ENCODE measurements at regions not wholly inside any gene's neighbourhood (a gene's known extent, or its start where the extent isn't known, plus 50 kb on each side); places are given as distances from the start of the nearest gene placed in this dataset.
"Not testable (repeated sequence)": the region's sequence is repeated elsewhere in the genome, so short reads cannot be mapped to it uniquely, and the experiment has no call there.

DNA sequence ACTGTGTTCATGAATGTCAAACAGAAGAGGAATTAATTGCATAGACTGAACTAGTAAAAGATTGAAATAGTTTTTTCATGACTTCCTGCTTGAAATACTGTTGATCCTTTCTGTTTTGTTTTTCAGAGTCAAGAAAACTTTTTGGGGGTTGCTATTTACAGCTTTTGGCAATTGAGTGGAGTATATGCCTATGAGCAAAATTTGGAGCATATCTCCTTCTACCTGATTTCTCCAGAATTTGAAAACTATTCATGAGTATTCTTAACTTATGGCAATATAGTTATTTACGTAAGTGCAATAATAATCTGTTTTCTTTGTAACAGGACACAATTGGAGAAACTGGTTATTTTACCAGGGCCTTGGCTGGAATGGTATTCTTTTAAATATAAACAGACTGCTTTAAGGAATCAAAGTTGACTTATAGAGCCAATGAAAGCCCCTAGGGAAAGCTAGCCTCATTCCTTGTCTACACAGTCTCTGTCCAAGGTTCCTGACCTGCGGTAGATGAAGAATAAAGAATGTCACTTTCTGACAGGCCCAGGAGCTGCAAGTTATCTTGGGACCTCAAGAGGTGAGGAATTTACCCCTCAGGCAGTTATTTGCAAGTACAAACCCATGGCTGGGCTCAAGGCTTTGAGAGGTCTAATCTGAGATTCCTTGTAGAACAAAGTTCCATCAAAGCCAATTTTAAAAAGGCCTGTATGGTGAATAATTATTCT lies 193.5 kb upstream of the NDUFV2 start:
- Mint-ChIP-seq H3K27ac (peak overlapping the region in 1 of 3 donors; percentile 96), H3K27me3 (no peaks in the 10 kb centered on the region), H3K36me3 (peaks cover 1% of the 10 kb centered on the region), H3K4me3 (no peak overlapping the region), H3K4me1 (peaks cover 19 to 37% (median 35%) of the 10 kb centered on the region in 3 donors), H3K9me3 (peaks cover 5 to 12% (median 12%) of the 10 kb centered on the region in 3 donors)

GRCh38 chr18:8910186-8910822 lies 192.2 kb upstream of the NDUFV2 start:
- Mint-ChIP-seq H3K27me3 (no peaks in the 10 kb centered on the region), H3K36me3 (no peaks in the 10 kb centered on the region), H3K4me3 (peak overlapping the region in 2 of 4 donors; percentile 34 to 56), H3K9me3 (peaks cover 5 to 18% (median 14%) of the 10 kb centered on the region in 3 donors), H3K27ac (peak overlapping the region; percentile 96 to 99 (median 98)), H3K4me1 (peaks cover 23 to 39% (median 30%) of the 10 kb centered on the region in 3 donors)

- H3K27ac Mint-ChIP-seq = peak overlapping the region; percentile 96 to 99 (median 98)
- peak overlapping the region in 2 of 4 donors; percentile 34 to 56 for H3K4me3 Mint-ChIP-seq
- H3K9me3 Mint-ChIP-seq = peaks cover 5 to 18% (median 13%) of the 10 kb centered on the region in 3 donors
- H3K36me3 Mint-ChIP-seq = no peaks in the 10 kb centered on the region
- H3K27me3 Mint-ChIP-seq = no peaks in the 10 kb centered on the region
- H3K4me1 Mint-ChIP-seq = peaks cover 26 to 43% (median 30%) of the 10 kb centered on the region in 3 donors
Observed at GRCh38 chr18:8910843-8911242, 191.7 kb upstream of the NDUFV2 start.

DNA sequence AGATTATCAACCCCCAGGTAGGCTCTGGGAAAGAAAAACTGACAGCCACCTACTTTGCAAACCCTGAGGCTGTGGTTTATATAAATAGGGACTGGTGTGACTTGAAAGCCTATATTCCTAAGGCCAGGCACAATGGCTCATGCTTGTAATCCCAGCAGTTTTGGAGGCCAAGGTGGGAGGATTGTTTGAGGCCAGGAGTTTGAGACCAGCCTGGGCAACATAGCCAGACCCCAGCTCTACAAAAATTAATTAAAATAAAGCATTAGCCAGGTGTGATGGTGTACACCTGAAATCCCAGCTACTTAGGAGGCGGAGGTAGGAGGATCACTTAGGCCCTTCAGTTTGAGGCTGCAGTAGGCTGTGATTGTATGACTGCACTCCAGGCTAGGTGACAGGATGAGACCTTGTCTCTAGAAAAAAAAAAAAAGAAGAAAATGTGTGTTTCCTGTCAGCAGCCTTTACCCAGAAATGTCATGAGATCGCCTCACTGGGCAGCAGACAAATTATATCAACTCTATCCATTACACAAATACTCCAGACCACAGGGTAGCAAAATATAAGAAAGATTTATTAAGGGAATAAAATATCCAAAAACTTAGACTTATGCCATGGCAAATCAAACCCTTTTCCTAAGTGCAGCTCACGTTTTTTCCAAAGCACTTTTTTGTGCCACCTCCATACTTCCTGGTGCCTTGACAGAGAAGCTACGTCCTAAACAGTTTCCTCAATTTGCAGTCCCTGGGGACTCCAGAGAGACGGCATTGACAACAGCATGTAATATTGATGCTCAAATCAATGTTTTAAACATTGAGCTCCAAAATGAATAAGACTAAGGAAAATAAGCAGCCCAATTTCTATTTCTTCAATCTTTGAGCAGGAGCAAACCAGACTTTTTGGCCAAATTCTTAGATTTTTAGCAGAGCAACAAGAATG lies 190.8 kb upstream of the NDUFV2 start:
- H3K27me3 Mint-ChIP-seq = no peaks in the 10 kb centered on the region
- H3K9me3 Mint-ChIP-seq = peaks cover 5 to 15% (median 13%) of the 10 kb centered on the region in 3 donors
- H3K4me1 Mint-ChIP-seq = peaks cover 29 to 46% (median 32%) of the 10 kb centered on the region in 3 donors
- H3K4me3 Mint-ChIP-seq = peak overlapping the region; percentile 59 to 88 (median 72)
- peak overlapping the region; percentile 96 to 99 (median 98) for H3K27ac Mint-ChIP-seq
- H3K36me3 Mint-ChIP-seq = no peaks in the 10 kb centered on the region

DNA sequence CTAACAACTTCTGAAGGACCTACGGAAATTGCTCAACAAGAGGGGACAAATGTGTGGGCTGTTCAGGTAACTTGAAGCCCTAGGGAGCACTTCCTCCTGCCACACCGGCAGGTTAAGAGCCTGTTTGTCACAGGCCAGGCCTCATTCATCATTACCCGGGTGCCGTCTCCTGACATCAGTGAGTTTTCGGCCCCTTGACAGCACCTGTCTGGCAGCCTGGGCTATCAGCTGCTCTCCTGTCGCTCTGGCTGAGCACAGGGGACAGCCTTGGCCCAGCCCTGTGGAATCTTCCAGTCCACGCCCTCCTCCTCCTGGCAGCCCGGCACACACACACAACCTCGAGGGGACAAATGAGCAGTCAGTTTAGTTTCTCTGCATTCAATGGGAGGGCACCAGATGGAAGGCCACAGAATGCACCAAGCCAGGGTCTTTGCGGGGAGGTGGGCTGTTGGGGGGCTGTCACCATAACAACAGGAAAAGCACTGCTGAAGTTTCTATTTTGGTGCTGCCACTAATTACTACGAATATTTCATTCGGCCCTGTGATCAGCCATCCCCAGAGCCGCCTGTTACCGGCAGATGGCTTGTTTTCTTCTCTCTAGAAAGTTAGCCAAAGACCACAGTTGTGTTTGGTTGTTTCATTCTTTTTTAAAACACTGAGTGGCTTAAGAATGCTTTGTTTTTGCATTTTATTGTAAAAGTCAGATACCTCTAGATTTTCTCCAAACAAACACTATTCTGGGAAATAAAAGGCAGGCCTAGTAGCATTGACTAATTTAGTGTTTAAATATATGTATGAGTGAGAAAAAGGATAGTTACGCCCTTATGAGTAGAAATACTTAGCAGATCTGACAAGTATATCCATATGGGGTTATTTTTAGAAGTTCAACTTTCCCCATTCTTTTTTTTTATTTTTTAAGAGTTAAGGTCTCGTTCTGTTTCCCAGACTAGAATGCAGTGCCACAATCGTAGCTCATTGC lies 189.9 kb upstream of the NDUFV2 start:
- peak overlapping the region; percentile 49 to 88 (median 72) for H3K4me3 Mint-ChIP-seq
- peaks cover 30 to 49% (median 37%) of the 10 kb centered on the region in 3 donors for H3K4me1 Mint-ChIP-seq
- peaks cover 5 to 15% (median 13%) of the 10 kb centered on the region in 3 donors for H3K9me3 Mint-ChIP-seq
- H3K27me3 Mint-ChIP-seq = no peaks in the 10 kb centered on the region
- H3K27ac Mint-ChIP-seq = peak overlapping the region; percentile 96 to 99 (median 98)
- H3K36me3 Mint-ChIP-seq = no peaks in the 10 kb centered on the region

GRCh38 chr18:8913606-8914403 lies 188.7 kb upstream of the NDUFV2 start:
- peaks cover 6 to 13% (median 12%) of the 10 kb centered on the region in 3 donors for H3K9me3 Mint-ChIP-seq
- peak overlapping the region in 2 of 4 donors; percentile 77 to 88 for H3K4me3 Mint-ChIP-seq
- H3K4me1 Mint-ChIP-seq = peaks cover 30 to 49% (median 37%) of the 10 kb centered on the region in 3 donors

GRCh38 chr18:8914404-8915264 lies 187.9 kb upstream of the NDUFV2 start:
- peak overlapping the region in 1 of 3 donors; percentile 74 for H3K27ac Mint-ChIP-seq
- H3K36me3 Mint-ChIP-seq, H3K27me3 Mint-ChIP-seq: not testable (repeated sequence)
- peak overlapping the region in 2 of 4 donors; percentile 28 to 42 for H3K4me3 Mint-ChIP-seq
- H3K4me1 Mint-ChIP-seq = peaks cover 30 to 49% (median 37%) of the 10 kb centered on the region in 3 donors
- H3K9me3 Mint-ChIP-seq = peaks cover 5 to 12% (median 11%) of the 10 kb centered on the region in 3 donors

More at GRCh38 chr18:8913606-8914403, 188.7 kb upstream of the NDUFV2 start:
- H3K27ac Mint-ChIP-seq = peak overlapping the region; percentile 96 to 99 (median 98)
- not testable (repeated sequence) for H3K36me3 Mint-ChIP-seq, H3K27me3 Mint-ChIP-seq

GRCh38 chr18:8920856-8921787 lies 181.4 kb upstream of the NDUFV2 start:
- H3K36me3 Mint-ChIP-seq, H3K9me3 Mint-ChIP-seq, H3K27me3 Mint-ChIP-seq, H3K4me1 Mint-ChIP-seq: not testable (repeated sequence)
- H3K4me3 Mint-ChIP-seq = peak overlapping the region in 1 of 4 donors; percentile 9
- peak overlapping the region in 1 of 3 donors; percentile 80 for H3K27ac Mint-ChIP-seq

GRCh38 chr18:8926464-8926863 lies 176.0 kb upstream of the NDUFV2 start:
- Mint-ChIP-seq H3K27ac (no peak overlapping the region), H3K9me3 (peaks cover 6 to 15% (median 12%) of the 10 kb centered on the region in 3 donors), H3K27me3 (no peaks in the 10 kb centered on the region), H3K4me3 (no peak overlapping the region), H3K4me1 (peaks cover 9 to 10% (median 10%) of the 10 kb centered on the region in 3 donors), H3K36me3 (peaks cover 4% of the 10 kb centered on the region)

DNA sequence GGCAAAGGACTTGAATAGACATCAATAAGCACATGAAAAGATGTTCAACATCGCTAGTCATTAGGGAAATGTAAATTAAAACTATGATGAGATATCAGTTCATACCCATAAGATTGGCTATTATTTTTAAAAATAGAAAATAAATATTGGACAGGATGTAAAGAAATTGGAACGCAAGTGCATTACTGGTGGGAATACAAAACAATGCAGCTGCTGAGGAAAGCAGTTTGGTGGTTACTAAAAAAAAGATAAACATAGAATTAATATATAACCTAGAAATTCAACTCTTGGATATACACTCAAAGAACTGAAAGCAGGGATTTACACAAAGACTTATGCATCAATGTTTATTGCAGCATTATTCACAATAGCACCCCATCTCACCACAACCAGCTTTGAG lies 174.5 kb upstream of the NDUFV2 start:
- Mint-ChIP-seq H3K36me3 (peaks cover 4% of the 10 kb centered on the region), H3K4me1 (peaks cover 11 to 15% (median 11%) of the 10 kb centered on the region in 3 donors), H3K27me3 (no peaks in the 10 kb centered on the region)

More for the DNA sequence above, 174.5 kb upstream of the NDUFV2 start:
- H3K9me3 Mint-ChIP-seq = peaks cover 6 to 15% (median 12%) of the 10 kb centered on the region in 3 donors
- no peak overlapping the region for H3K27ac Mint-ChIP-seq
- no peak overlapping the region for H3K4me3 Mint-ChIP-seq
